Smooth muscle cell (in vitro differentiated cells): ENCODE measurements at regions not wholly inside any gene's neighbourhood (a gene's known extent, or its start where the extent isn't known, plus 50 kb on each side); places are given as distances from the start of the nearest gene placed in this dataset.
A peak's percentile ranks its signal among the peaks of the same experiment; 100 is the strongest.

ENCODE experiments used
- DNase-seq: peaks from one replicate; lab custom pipeline; 2025; ENCODE audit not compliant: unreplicated experiment; lab: John Stamatoyannopoulos, UW
- H2AFZ ChIP-seq: fragments of 200-600 bp; sonication (generic); 2 replicates; pipeline ENCODE4 v1.6.0; 2016; ENCODE audit warnings: antibody characterized with exemption, low read depth, mild to moderate bottlenecking
- H3F3A ChIP-seq: fragments of 200-600 bp; sonication (generic); 2 replicates; pipeline ENCODE4 v1.6.0; 2017; ENCODE audit warnings: antibody characterized with exemption, low read depth
- H3K27ac ChIP-seq: fragments of 200-600 bp; sonication (generic); 2 replicates; pipeline ENCODE4 v1.5.1; 2016; ENCODE audit warnings: low read depth, mild to moderate bottlenecking
- H3K27me3 ChIP-seq: fragments of 200-600 bp; sonication (generic); 2 replicates; pipeline ENCODE4 v1.6.1; 2016; ENCODE audit warnings: low read depth, mild to moderate bottlenecking
- H3K36me3 ChIP-seq: fragments of 200-600 bp; sonication (generic); 2 replicates; pipeline ENCODE4 v1.5.1; 2016; ENCODE audit warnings: low read depth
- H3K4me1 ChIP-seq: fragments of 200-600 bp; sonication (generic); 2 replicates; pipeline ENCODE4 v1.5.1; 2016; ENCODE audit warnings: low read depth
- H3K4me2 ChIP-seq: fragments of 200-600 bp; sonication (generic); 2 replicates; pipeline ENCODE4 v1.6.0; 2016; ENCODE audit warnings: mild to moderate bottlenecking
- H3K4me3 ChIP-seq: fragments of 200-600 bp; sonication (generic); 2 replicates; pipeline ENCODE4 v1.5.1; 2016; ENCODE audit warnings: mild to moderate bottlenecking
- H3K79me2 ChIP-seq: fragments of 200-600 bp; sonication (generic); 2 replicates; pipeline ENCODE4 v1.6.0; 2016; ENCODE audit warnings: low read depth, mild to moderate bottlenecking
- H3K9ac ChIP-seq: fragments of 200-600 bp; sonication (generic); 2 replicates; pipeline ENCODE4 v1.6.0; 2016; ENCODE audit warnings: low read depth
- H3K9me3 ChIP-seq: fragments of 200-600 bp; sonication (generic); replicated peaks from 2 replicates; pipeline ENCODE4 v1.5.1; 2016; ENCODE audit warnings: low read depth
- H4K20me1 ChIP-seq: fragments of 200-600 bp; sonication (generic); 2 replicates; pipeline ENCODE4 v1.6.0; 2016; ENCODE audit warnings: low read depth
- CTCF ChIP-seq: fragments of 200-600 bp; sonication (generic); IDR thresholded peaks from 2 replicates; pipeline ENCODE4 v1.5.1; 2017; ENCODE audit warnings: borderline replicate concordance, mild to moderate bottlenecking, antibody characterized with exemption; ENCODE audit not compliant: insufficient read depth, poor library complexity, severe bottlenecking
- WGBS: methylation state at CpG from one replicate; pipeline ENCODE4 v1.1.7; 2016; ENCODE audit warnings: low lambda C conversion rate; 5-methylcytosine and 5-hydroxymethylcytosine counted together

DNA sequence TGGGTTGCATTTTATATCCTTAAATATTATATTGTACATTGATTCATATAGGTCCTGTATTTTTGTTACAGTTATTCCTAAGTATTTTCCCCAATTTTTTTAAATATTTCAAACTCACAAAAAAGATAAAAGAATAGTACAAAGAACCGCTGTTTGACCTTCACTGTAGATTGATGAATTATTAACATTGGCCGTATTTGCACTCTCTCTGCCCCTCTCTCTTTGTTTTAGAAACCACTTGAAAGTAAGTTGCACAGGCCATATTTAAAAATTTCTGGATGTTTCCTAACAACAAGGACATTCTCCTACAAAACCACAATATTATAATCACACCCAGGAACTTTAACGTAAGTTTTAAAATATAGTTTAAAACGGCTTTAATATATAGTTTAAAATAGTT is 72.0 kb upstream of the DUSP22 start:
- Histone ChIP-seq H3K4me3 (no peak overlapping the region), H3K27me3 (no peaks in the 10 kb centered on the region), H3K79me2 (no peaks in the 10 kb centered on the region), H3K27ac (peak overlapping the region; percentile 8), H2AFZ (no peak overlapping the region), H3K9me3 (no peaks in the 10 kb centered on the region), H3K4me2 (peak overlapping the region; percentile 76), H4K20me1 (no peaks in the 10 kb centered on the region), H3K36me3 (no peaks in the 10 kb centered on the region), H3K9ac (no peak overlapping the region), H3K4me1 (peaks cover 17% of the 10 kb centered on the region), H3F3A (no peaks in the 10 kb centered on the region)
- WGBS, result 93% methylated on average over 4 of the region's 4 CpGs
- TF ChIP-seq CTCF, result no peak
- no peak for DNase-seq

DNA sequence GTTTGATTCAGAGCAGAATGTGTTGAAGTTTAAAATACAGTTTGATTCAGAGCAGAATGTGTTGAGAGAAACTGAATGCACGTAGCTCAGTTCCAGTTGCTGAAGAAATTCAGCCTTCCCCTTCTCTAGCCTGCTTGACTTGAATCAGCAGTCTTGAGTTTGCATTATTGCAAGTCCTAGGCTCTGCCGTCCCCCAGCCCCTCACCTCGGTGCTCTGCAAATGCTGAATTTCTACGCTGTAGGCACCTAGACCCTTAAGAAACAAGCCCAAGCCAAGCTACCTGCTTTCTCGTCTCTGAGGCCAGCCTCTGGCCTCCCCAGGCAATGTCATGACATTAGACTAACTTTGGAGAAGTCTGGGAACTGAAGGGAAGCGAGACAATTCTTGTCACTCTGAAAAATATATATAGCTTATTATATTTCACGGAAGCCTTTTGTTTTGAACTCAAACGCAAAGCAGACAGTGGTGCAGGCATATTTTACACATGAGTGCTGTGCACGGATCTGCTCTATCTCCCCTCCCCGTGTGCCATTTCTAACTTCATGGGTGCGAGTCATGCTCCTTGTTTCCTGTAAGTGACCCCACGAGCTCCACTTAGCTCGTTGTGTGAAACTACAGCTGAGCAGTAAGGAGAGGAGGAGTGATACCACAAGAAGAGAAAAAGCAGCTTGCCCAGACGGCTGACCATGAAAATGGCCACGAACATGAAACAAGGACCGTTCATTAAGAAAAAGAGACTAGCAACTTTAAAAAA is 71.4 kb upstream of the DUSP22 start:
- H3K27ac ChIP-seq, result peak overlapping the region; percentile 8

DNA sequence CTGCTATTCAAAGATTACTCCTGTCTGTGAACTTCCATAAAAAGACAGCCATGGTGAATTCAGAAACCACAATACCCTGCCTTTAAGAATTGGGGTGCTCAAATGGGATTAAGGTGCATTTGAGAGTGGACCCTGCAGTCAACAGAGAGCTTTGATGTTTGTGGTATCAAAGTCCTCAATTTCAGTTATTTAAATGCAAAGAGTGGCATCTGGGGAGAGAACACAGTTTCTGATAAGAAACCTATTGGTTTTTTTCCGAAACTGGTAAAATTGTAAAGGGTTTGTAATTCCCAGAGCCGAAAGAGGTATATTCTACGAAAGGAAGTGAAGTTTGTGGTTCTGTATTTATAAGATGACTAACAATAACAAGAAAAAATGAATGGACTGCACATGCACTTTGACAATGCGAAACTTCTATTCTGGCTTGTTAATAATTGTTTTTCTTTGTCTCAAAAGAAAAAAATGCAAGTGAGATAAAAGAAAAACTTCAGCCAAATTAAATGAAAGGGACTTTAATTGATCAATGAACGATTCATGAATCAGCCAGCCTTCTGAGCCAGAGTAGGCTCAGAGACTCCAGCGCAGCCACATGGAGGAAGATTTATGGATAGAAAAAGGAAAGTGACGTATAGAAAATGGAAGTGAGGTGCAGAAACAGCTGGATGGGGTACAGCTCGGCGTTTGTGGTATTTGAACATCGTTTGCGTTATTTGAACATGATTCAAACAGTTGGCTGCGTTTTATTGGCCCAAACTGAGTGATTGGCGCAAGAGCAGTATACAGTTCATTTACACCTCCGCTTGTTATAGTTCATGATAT is 70.5 kb upstream of the DUSP22 start:
- Histone ChIP-seq H3K4me2 (peak overlapping the region; percentile 43), H3K79me2 (no peaks in the 10 kb centered on the region), H2AFZ (peak overlapping the region; percentile 75), H3K36me3 (no peaks in the 10 kb centered on the region), H3K4me3 (no peak overlapping the region), H4K20me1 (no peaks in the 10 kb centered on the region), H3K9ac (no peak overlapping the region), H3F3A (no peaks in the 10 kb centered on the region), H3K4me1 (peaks cover 17% of the 10 kb centered on the region), H3K27ac (no peak overlapping the region), H3K27me3 (no peaks in the 10 kb centered on the region), H3K9me3 (no peaks in the 10 kb centered on the region)
- no peak for TF ChIP-seq CTCF
- 87% methylated on average over 14 of the region's 14 CpGs for WGBS
- no peak for DNase-seq

More for the DNA sequence above, 71.4 kb upstream of the DUSP22 start:
- no peaks in the 10 kb centered on the region for H3K36me3 ChIP-seq
- H3K79me2 ChIP-seq, result no peaks in the 10 kb centered on the region
- H3K27me3 ChIP-seq, result no peaks in the 10 kb centered on the region
- no peaks in the 10 kb centered on the region for H4K20me1 ChIP-seq
- no peaks in the 10 kb centered on the region for H3K9me3 ChIP-seq
- DNase-seq, result no peak
- H3K9ac ChIP-seq, result no peak overlapping the region
- H3F3A ChIP-seq, result no peaks in the 10 kb centered on the region
- peaks cover 17% of the 10 kb centered on the region for H3K4me1 ChIP-seq
- no peak for TF ChIP-seq CTCF
- H3K4me2 ChIP-seq, result peak overlapping the region; percentile 76
- 54% methylated on average over 16 of the region's 16 CpGs for WGBS
- H3K4me3 ChIP-seq, result no peak overlapping the region
- H2AFZ ChIP-seq, result peak overlapping the region; percentile 75
